ENCODE measurements at regions not wholly inside any gene's neighbourhood (a gene's known extent, or its start where the extent isn't known, plus 50 kb on each side); places are given as distances from the start of the nearest gene placed in this dataset.
A peak's percentile ranks its signal among the peaks of the same experiment; 100 is the strongest.

- DNase-seq (ENCODE audit: low read depth) = no peak
These were observed 209.6 kb downstream of the FSCB start for GRCh38 chr14:44297437-44297836.

- DNase-seq (ENCODE audit: low read depth) = no peak
These were observed 215.6 kb downstream of the FSCB start for GRCh38 chr14:44291366-44291915.

- no peak for DNase-seq (ENCODE audit: low read depth)
These were observed 219.2 kb downstream of the FSCB start for GRCh38 chr14:44287858-44288257.

- DNase-seq (ENCODE audit: low read depth) = no peak
These were observed 220.9 kb downstream of the FSCB start for GRCh38 chr14:44286201-44286600.

GRCh38 chr14:44283836-44284235 lies 223.2 kb downstream of the FSCB start:
- DNase-seq (ENCODE audit: low read depth) = no peak

- DNase-seq (ENCODE audit: low read depth) = no peak
These were observed 227.7 kb downstream of the FSCB start for GRCh38 chr14:44279357-44279756.

GRCh38 chr14:44271637-44272036 lies 235.4 kb downstream of the FSCB start:
- no peak for DNase-seq (ENCODE audit: low read depth)

GRCh38 chr14:44271006-44271405 lies 236.1 kb downstream of the FSCB start:
- DNase-seq (ENCODE audit: low read depth) = no peak

GRCh38 chr14:44265246-44265645 lies 241.8 kb downstream of the FSCB start:
- no peak for DNase-seq (ENCODE audit: low read depth)

GRCh38 chr14:44215660-44216059 lies 291.4 kb downstream of the FSCB start:
- DNase-seq (ENCODE audit: low read depth) = no peak

GRCh38 chr14:44211718-44212117 lies 295.4 kb downstream of the FSCB start:
- no peak for DNase-seq (ENCODE audit: low read depth)

GRCh38 chr14:44204061-44204835 lies 302.8 kb downstream of the FSCB start:
- peak; percentile 16 for DNase-seq (ENCODE audit: low read depth)

- no peak for DNase-seq (ENCODE audit: low read depth)
These were observed 326.1 kb downstream of the FSCB start for GRCh38 chr14:44180975-44181374.

- no peak for DNase-seq (ENCODE audit: low read depth)
These were observed 336.5 kb downstream of the FSCB start for GRCh38 chr14:44170556-44170955.

- DNase-seq (ENCODE audit: low read depth) = peak; percentile 0
These were observed 337.0 kb downstream of the FSCB start for GRCh38 chr14:44170101-44170500.

- no peak for DNase-seq (ENCODE audit: low read depth)
These were observed 338.5 kb downstream of the FSCB start for GRCh38 chr14:44168566-44168965.

- DNase-seq (ENCODE audit: low read depth) = no peak
These were observed 340.5 kb downstream of the FSCB start for GRCh38 chr14:44166611-44167010.

- DNase-seq (ENCODE audit: low read depth) = no peak
These were observed 341.1 kb downstream of the FSCB start for GRCh38 chr14:44165936-44166335.

- no peak for DNase-seq (ENCODE audit: low read depth)
These were observed 341.8 kb downstream of the FSCB start for GRCh38 chr14:44165286-44165685.

- DNase-seq (ENCODE audit: low read depth) = peak; percentile 1
These were observed 343.1 kb downstream of the FSCB start for GRCh38 chr14:44163946-44164345.

GRCh38 chr14:44162197-44162596 lies 344.9 kb downstream of the FSCB start:
- DNase-seq (ENCODE audit: low read depth) = no peak

- DNase-seq (ENCODE audit: low read depth) = no peak
These were observed 352.2 kb downstream of the FSCB start for GRCh38 chr14:44154874-44155273.

GRCh38 chr14:44154446-44154845 lies 352.6 kb downstream of the FSCB start:
- DNase-seq (ENCODE audit: low read depth) = no peak

Data from iris pigment epithelial cell (primary cell).